Colon (tissue), 2 donors: ENCODE measurements at regions not wholly inside any gene's neighbourhood (a gene's known extent, or its start where the extent isn't known, plus 50 kb on each side); places are given as distances from the start of the nearest gene placed in this dataset.

Experiments used
- FAIRE-seq: peaks from 2 replicates; lab custom pipeline; 2012; peaks lifted over from hg19 to GRCh38; lab: Jason Lieb, UNC
- donor health status: control.
- donor health status: control.

DNA sequence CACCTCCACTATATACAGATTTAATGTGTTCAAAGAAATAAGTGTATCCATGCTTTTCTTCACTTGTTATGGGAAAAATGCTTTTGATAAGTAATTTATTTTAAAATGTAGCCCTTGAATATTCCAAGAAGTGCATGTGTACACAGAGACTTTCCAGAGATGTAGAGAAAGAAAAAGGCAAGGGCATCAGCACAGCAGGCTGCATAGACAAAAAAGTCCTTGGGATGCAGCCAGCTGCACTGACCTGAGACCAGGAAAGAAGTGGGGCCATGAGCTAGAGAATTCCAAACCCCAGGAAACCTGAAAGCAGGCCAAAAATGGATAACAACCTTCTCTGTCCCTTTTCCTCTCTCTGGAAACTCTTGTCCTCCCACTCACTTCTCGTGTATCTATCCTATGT lies 51.6 kb upstream of the PRDM8 start:
- FAIRE-seq: no peak

DNA sequence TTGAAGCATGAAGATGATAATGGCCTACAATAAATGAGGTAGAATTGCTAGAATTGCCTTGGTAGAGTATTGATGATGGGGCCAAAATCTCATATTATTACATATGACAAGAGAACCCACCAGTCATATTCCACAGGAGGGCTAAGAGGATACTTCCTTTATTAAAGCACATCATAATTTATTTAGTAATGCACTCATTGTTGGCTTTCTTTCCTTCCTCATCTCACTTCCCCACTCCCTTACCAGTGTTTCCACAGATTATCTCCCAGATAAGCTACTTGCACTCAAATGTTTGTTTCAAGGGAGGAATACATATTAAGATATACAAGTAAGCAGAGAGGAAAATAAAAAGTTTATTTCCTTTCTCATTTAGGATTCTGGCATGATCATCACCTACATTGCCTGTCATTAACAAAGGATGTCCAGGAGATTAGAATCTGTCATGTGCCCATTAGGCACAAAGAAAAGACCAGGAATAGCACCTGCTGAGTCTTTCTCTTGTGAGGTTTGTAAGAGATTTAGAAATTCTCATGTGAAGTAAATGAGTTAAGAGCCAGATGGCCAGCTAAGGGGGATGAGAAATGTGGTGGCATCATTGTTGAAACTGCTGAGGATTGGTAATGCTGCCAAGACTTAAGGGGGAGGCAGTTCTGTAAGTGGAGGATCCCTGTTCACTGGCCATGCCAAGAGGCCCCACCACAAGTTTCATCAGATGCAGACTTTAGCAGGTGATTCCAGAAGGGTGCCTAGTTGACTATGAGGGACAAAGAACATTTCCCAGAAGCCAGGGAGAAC lies 52.4 kb upstream of the PRDM8 start:
- no peak for FAIRE-seq

DNA sequence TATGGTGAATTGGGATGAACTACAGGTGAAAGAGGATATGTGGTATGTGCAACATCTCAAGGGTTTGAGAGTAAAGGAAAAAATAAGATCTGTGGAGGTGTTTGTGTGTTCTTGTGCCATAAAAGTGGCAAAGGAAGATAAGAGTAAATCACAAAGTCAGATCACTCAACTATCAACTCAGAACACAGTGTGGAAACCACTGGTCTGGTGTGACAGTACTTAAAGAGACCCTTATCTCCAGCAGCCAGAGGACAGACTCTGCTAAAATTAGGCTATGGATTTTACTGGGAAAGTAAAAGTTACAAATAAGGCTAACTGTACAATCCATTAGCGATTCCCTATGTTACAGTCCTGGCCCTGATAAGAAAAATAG lies 54.0 kb upstream of the PRDM8 start:
- no peak for FAIRE-seq

DNA sequence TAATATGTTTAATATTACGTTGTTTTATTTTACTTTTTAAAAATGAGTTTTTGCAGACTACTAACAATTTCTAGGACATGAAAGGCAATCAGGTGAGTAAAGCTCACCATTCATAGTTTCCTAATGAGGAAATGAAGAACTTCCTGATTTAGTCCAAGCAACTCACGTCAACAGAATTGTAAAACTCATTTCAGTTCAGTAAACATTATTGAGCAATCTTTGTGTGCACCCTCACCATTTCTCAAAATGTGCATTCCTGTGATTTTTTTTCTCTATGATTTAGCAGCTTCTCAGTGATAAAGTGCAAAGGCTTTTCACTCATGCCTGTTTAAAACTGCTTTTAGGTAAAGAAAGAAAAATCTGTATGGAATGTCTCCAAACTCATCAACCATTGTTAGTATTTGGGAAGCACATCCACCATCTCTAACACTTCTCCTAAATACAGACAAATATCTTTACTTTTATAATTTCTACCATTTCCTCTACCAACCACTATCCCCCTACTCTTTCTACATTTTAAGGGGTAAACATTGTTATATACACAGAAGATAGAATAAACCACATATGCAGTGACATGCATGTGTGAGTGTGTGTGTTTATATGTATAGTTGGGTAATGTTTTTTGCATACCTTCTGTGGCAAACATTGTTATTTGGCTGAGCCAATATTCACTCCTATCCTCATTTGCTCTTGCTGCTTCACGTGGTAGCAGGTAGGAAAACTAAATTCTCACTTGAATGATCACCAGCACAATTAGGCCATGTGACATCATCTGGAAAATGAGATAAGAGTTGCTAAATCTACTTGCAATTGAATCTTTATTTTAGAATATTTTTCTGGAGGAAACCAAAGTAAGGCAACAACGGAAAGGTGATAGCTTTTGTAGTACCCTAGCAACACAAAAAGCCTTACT lies 54.7 kb upstream of the PRDM8 start:
- FAIRE-seq: no peak

DNA sequence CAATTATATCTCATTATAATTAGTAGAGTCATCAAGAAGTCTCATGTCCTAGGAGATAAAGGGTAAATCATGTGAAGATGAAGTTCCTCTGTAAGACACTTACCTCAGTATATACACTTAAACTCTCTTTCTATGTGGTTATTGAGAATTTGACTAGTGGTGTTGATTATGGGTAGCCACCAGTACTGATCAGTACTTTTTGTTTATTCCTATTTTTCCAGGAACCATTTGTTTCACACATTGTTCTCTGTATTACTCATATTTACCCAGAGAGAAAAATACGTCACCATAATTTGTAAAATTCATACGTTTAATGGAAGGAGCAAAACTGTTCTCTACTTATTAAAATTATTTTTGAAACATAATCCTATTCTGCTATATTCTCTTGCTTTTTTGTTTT lies 55.8 kb upstream of the PRDM8 start:
- FAIRE-seq: peak; percentile 75

DNA sequence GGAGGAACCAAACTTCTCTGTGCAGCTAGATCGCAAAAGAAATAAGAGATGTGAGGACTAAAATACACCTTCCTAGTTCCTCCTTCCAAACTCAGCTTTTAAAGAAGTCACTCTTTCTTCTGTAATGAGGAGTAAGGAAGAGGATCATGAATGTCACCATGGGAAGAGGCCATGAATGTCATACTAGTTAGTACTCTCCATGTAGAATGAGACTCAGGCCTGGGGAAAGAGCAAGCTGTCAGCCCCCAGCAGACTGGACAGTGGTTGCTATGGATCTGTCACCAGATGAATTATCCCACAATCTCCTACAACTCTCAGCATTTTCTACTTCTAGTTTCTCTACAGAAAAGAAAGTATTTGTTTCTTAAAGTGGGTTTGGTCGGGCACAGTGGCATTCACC lies 57.1 kb upstream of the PRDM8 start:
- no peak for FAIRE-seq

DNA sequence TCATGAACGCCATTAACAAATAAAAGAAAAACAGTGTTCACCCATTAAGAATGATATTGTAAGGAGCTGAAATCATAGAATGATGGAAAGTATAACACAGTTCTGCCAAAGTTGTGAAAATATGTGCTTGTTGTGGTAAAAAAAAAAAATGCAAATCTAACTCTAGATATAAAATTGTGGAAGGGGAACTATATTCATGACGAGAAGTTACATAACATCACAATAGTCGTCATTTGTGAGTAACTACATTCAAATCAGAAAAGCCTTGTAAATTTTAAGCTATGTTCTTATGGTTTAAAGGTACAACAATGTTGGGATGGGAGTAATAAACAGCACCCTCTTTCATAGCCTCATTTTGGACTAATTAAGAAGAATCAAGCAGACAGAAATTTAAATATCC lies 57.6 kb upstream of the PRDM8 start:
- no peak for FAIRE-seq

DNA sequence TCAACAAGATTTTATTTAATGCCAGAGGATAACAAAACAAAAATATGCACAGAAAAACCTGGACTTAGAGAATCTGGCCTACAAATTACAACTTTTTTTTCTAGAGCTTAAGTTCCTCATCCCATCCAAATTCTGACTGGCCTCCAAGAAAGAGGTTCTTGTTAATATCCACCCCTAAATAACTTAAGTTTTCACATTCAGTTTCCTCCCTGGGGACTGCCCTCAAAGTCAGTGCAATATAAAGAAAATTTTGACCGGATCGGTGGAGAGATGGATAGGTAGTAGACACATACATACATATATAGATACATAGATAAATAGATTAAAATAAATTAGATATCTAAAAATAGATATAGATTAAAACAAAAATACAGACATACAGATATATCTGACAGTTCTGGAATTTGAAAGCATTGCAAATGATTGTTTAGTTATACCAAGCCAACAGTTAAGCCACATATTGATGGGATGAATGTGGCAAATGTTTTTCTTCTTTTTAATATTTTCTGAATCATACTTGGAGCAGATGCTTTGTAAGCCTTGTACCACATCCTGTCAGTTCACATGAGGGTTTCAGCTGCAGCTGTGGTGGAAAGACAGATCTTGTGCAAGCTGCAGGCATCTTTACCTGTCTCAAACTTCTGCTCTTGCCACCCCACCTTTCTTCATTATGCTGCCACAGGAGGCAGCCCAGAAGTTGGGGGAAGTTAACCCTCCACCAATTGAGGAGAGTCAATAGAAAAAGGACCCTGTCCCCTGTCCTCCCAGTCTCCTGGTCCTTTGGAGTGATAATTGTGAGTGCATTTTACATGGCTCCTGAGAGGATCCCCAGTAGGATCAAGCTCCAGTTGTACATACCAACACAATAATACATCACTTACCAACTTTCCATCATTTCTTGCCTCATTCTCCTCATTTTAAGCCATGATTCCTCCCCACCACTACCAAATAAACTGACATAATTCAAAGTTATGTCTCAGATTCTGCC lies 58.5 kb upstream of the PRDM8 start:
- FAIRE-seq: no peak

DNA sequence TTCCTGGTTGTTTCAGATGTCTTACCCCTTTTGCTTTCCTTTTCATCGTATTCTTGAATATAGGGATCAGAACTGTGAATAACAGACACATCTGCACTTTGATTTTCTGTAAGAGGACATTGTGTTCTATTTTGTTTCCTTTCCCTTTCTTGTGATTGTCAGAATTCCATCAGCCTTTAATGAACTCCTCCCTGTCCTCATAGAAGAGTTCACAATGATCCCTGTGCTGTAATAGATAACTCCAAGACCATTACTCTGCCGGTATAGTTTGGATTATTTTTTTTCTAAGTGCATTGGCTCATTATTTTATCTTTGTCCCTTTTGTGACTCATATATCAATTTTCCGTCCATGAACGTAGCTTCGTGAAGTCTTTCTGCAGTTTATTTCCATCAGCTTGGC lies 59.7 kb upstream of the PRDM8 start:
- FAIRE-seq: no peak

DNA sequence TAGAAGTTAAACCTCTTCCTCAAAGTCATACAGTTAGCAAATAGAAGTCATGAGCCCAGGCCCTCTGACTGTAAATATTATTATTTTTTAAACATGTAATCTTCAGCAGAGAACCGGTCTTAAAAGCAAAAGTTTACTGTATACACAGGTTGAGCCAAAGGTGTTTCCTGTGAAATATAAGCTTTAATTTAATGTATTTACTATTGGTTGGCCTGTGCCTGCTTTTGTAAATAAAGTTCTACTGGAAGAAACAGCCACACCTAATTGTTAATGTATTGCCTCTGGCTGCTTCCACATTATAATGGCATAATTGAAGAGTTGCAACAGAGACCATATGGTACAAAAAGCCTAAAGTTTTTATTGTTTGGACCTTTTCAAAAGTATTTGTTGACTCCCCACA lies 61.0 kb upstream of the PRDM8 start:
- no peak for FAIRE-seq

DNA sequence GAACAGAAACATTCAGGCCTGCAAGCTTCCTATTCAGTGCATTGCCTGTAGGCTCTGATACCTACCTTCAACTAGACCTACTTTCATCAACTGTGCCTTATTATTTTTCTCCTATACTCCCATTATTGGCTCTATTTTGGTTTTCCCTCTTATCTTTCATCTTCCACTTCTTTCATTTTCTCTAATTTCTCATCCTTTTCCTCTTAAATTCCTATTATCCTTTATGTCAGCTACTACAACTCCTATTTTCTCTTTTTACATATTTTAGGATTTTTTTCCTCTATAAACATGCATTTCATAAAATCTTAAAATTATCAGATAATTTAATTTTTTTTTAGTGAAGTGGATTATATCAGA lies 61.6 kb upstream of the PRDM8 start:
- no peak for FAIRE-seq

DNA sequence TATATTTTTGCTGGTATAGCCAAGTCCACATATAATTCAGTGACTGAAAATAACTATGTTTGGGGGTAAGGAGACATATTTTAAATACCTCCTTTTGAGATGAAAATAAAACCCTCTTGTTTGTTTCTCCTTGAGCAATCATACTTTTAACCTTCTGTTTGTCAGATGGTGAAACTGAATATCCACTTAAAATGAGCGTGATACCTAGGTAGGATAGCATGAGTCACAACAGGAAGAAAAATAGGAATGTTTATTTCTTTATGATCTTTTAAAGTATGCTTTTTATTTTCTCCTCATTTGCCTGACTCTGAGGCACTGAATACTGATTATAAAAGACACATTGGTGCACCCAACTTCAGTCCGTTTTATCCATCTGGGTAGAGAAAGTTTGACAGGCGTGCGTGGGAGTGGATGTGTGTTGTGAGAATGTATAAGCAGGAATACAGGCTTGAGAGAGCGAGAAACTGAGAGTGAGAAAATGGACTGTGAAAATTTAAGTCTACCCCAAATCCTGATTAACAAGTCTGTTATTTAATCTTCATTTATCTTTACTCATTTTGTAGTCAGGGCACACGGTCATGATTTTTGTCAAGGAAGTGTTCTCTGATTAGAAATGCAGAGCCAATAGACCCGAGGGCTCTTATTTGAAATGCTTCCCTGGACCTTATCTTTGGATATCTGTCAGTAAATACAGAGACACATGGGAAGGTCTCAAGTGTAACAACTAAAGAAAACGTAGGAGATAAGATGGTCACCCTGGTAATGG lies 62.1 kb upstream of the ANTXR2 start:
- FAIRE-seq: no peak

DNA sequence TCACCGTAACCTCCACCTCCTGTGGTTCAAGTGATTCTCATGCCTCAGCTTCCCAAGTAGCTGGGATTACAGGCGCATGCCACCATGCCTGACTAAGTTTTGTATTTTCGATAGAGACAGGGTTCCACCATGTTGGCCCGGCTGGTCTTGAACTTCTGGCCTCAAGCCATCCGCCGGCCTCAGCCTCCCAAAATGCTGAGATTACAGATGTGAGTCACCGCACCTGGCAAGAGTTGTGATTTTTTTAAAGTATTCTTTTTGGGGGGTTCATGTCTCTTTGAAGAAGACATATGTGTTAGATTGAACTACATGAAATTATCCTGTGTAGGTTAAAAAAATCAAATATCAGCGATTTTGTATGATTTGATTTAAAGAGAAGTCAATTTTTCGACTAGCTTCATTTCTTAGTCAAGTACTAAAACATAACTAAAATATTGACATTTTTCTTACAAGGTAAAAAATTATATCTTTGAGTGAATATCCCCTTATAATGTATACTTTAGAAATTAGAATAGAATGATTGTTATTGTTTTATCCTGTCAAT lies 60.3 kb upstream of the ANTXR2 start:
- FAIRE-seq: peak; percentile 21

DNA sequence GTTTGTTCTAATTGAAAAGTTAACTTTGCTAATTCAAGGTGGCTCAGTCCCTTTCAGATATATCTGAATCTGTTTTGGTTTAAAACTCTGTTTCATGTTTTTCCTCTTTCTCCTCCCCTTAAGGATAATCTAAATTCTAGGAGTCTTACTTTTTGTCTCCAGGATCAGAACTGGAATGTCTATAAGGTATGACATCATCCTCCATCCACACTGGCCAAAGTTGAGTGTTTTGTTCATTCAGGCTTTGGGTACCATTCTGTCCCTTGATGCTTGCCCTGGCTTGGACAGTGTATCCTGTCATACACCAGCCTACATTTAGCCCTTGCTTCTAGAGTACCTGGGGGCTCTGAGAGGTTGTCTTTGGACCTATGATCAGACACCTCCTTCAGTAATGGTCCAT lies 56.8 kb upstream of the ANTXR2 start:
- no peak for FAIRE-seq

DNA sequence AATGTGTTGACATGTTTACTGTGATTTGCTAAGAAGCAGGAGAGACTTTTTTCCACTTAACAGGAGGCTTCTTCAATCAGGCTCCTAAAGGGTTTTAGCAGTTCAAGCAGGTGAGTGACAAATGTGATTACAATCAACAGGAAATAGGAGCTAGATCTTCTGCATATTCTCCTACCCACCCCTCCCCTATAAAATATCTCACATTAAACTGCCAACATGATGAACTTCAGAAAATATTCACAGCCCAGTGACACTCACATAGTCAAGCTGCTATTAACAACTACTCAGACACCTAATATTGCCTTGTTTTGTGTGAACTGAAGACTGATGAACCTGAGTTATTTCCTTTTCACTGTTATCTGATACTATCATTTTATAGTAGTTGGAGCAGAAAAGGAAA lies 55.9 kb upstream of the ANTXR2 start:
- FAIRE-seq: no peak

DNA sequence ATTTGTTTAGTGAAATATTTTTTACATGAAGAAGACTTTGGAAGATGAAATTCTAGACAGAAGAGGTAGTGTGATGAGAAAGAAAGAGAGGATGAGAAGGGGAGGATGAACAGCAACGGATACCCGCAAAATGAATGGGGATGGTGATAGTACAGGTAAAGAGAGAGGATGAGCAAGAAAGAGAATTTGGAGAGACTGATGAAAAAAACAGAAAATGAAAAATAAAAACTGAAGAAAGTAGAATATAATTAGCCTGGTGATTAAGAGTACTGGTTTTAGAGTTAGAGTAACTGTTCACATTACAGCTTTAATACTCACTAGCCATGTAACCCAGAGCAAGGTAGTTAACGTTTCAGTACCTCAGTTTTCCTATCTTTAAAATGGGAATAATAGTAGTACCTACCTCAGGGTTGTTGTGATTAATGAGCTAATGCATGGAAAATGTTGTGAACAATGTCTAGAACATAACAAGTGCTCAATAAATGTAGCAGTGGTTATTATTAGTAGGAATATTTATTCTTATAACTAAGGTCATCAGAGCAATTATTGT lies 54.9 kb upstream of the ANTXR2 start:
- no peak for FAIRE-seq

DNA sequence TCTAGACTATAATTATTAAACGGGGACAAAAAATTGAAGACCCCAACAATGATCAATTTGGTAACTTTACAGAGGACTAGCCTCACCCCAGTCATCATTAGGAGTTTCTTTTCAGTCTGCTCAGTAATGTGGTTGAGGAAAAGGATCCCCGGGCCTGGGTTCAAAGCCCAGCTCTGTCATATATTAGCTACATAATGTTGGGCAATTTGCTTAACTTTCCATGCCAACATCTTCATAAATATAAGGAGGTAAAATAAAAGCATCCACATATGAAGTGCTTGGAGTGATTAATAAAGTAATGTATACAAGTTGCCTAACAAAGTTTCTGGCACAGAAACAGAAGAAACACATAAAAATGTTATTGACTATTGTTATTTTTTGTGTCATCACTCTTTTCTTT lies 53.4 kb upstream of the ANTXR2 start:
- no peak for FAIRE-seq

DNA sequence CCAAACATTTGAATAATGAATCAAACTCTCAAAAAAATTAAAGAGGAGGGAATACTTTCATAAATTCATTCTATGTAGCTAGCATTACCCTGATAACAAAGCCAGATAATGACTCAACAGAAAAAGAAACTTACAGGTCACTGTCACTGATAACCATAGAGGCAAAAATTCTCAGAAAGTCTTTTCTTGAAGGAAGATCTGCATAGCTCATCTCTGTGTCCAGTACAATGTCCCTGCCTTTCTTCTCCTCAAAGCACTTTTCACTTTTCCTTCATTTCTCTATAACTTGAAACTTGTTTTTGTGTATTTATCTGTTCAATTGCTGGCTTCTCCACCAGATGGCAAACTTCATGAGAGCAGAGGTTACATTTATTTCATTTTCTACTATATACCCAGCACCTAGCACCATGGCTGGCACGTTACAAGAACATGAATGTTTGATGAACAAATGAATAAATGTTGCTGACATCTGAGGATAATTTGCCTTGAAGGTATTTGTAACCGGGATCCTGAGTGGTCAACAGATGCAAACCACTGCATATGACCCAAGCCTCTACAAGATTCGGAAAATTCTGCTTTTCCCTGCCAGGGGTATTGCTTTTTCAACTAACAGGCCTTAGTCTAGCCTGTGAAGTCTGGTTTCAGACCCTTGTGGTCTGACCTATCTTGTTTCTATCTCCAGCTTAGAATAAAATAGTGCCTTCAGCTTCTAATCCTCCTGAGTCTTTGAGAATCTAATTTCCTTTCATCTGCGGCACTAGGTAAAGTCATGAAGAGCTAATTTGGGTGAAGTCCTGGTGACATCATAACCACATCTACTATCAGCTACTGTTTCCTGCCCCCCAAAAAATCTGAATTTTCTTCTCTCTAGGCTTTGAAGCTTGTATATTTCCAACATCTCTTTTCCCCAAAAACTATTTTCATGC lies 52.5 kb upstream of the ANTXR2 start:
- FAIRE-seq: no peak

DNA sequence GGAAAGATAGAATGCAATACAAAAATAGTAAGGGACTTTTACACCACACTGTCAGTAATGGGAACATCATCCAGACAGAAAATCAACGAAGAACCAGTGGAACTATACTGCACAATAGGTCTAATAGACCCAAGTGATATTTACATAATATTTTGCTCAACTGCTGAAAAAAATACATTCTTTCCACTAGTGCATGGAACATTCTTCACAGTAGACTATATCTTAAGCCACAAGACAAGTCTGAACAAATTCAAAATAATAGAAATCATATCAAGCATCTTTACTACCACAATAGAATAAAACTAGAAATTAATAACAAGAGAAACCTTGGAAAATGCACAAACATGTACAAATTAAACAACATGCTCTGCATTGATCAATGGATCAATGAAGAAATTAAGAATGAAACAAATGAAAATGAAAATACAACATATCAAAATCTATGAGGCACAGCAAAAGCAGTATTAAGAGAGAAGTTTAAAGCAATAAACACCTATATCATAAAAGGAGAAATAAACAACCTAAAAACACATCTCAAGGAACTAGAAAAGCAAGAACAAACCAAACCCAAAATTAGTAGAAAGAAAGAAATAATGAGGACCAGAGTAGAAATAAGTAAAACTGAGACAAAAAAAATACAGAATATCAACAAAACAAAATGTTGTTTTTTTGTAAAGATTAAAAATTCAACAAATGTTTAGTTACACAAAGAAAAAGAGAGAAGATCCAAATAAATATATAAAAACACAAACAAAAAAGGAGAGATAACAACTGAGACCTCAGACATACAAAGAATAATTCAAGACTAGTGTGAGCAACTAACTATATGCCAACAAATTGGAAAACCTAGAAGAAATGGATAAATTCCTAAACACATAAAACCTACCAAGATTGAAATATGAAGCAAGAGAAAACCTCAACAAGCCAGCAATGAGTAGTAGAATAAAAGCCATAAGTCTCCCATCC lies 51.5 kb upstream of the ANTXR2 start:
- FAIRE-seq: peak; percentile 70
